GM12873 (cell line): ENCODE measurements at regions not wholly inside any gene's neighbourhood (a gene's known extent, or its start where the extent isn't known, plus 50 kb on each side); places are given as distances from the start of the nearest gene placed in this dataset.

Experiments used
- CTCF ChIP-seq: IDR thresholded peaks from 2 replicates; pipeline ENCODE4 v1.5.1; 2012; ENCODE audit warnings: low read depth, mild to moderate bottlenecking, moderate library complexity, low read length, control low read depth; ENCODE audit not compliant: insufficient read depth; ENCODE audit errors: missing control alignments

- no peak for TF ChIP-seq CTCF
Measured at GRCh38 chr2:136213836-136214235, 95.9 kb upstream of the CXCR4 start.

- TF ChIP-seq CTCF = no peak
Measured at GRCh38 chr2:136212426-136213378, 94.8 kb upstream of the CXCR4 start.

- TF ChIP-seq CTCF = no peak
Measured at GRCh38 chr2:136211701-136212100, 93.8 kb upstream of the CXCR4 start.

GRCh38 chr2:136210822-136211221, 92.9 kb upstream of the CXCR4 start:
- no peak for TF ChIP-seq CTCF

GRCh38 chr2:136210455-136210805, 92.5 kb upstream of the CXCR4 start:
- no peak for TF ChIP-seq CTCF

GRCh38 chr2:136209561-136210454, 91.9 kb upstream of the CXCR4 start:
- no peak for TF ChIP-seq CTCF
